Prostate gland (tissue), 2 donors: ENCODE measurements at regions not wholly inside any gene's neighbourhood (a gene's known extent, or its start where the extent isn't known, plus 50 kb on each side); places are given as distances from the start of the nearest gene placed in this dataset.

Experiments
- CTCF ChIP-seq, 4 experiments: fragments of 200-600 bp in 2 of 4; fragments of 450-650 bp in 2 of 4; sonication (generic) in 2 of 4; IDR thresholded peaks; 1 replicate in 3 of 4; 2 replicates in 1 of 4; pipeline ENCODE4 v1.5.1; 2016 to 2019; ENCODE audit warnings: antibody characterized with exemption in 4 of 4, mild to moderate bottlenecking in 2 of 4, moderate library complexity in 2 of 4
- POLR2A ChIP-seq: fragments of 450-650 bp; IDR thresholded peaks from one replicate; pipeline ENCODE4 v1.6.1; 2016; ENCODE audit warnings: antibody characterized with exemption, mild to moderate bottlenecking

GRCh38 chr21:40936771-40937261, 89.9 kb upstream of the DSCAM start:
- no peak for TF ChIP-seq CTCF (IDR thresholded peaks at IDR 0.05)
- TF ChIP-seq POLR2A: no peak
